Parathyroid adenoma (tissue), 2 donors: ENCODE measurements at regions not wholly inside any gene's neighbourhood (a gene's known extent, or its start where the extent isn't known, plus 50 kb on each side); places are given as distances from the start of the nearest gene placed in this dataset.

Source experiments
- H2AFZ ChIP-seq: fragments of 300-600 bp; sonication (generic); one replicate; pipeline ENCODE4 v1.7.0; 2017; ENCODE audit warnings: antibody characterized with exemption, mild to moderate bottlenecking
- H3K27ac ChIP-seq: fragments of 300-600 bp; sonication (generic); one replicate; pipeline ENCODE4 v1.7.0; 2017
- H3K27me3 ChIP-seq: fragments of 300-600 bp; sonication (generic); one replicate; pipeline ENCODE4 v1.7.0; 2017; ENCODE audit warnings: low read length; ENCODE audit not compliant: control insufficient read depth, insufficient read depth
- H3K36me3 ChIP-seq: fragments of 300-600 bp; sonication (generic); one replicate; pipeline ENCODE4 v1.7.0; 2017; ENCODE audit warnings: low read length; ENCODE audit not compliant: control insufficient read depth, insufficient read depth
- H3K4me1 ChIP-seq: fragments of 300-600 bp; sonication (generic); one replicate; pipeline ENCODE4 v1.7.0; 2017; ENCODE audit warnings: control low read depth
- H3K4me2 ChIP-seq: fragments of 300-600 bp; sonication (generic); one replicate; pipeline ENCODE4 v1.7.0; 2017; ENCODE audit warnings: low read length
- H3K4me3 ChIP-seq: fragments of 300-600 bp; sonication (generic); one replicate; pipeline ENCODE4 v1.7.0; 2017; ENCODE audit warnings: low read depth, low read length
- H3K79me2 ChIP-seq: fragments of 300-600 bp; sonication (generic); one replicate; pipeline ENCODE4 v1.7.0; 2017; ENCODE audit warnings: control low read depth
- H3K9ac ChIP-seq: fragments of 300-600 bp; sonication (generic); one replicate; pipeline ENCODE4 v1.7.0; 2017; ENCODE audit warnings: mild to moderate bottlenecking
- H3K9me3 ChIP-seq: fragments of 300-600 bp; sonication (generic); one replicate; pipeline ENCODE4 v1.7.0; 2017; ENCODE audit warnings: low read length; ENCODE audit not compliant: control insufficient read depth
- TF ChIP-seq, protein P1 (sequence below): fragments of 300-600 bp; sonication (generic); IDR thresholded peaks from one replicate; pipeline ENCODE4 v1.7.0; 2017; ENCODE audit warnings: antibody characterized with exemption, mild to moderate bottlenecking
- donor health status: primary hyperparathyroidism.

GRCh38 chr9:31697956-31698355 is 686.5 kb upstream of the ACO1 start:
- Histone ChIP-seq H3K79me2 (no peaks in the 10 kb centered on the region), H2AFZ (no peak overlapping the region), H3K4me2 (no peak overlapping the region), H3K9ac (no peak overlapping the region), H3K4me3 (no peak overlapping the region), H3K4me1 (no peaks in the 10 kb centered on the region), H3K9me3 (no peaks in the 10 kb centered on the region), H3K36me3 (no peaks in the 10 kb centered on the region), H3K27ac (no peak overlapping the region), H3K27me3 (no peaks in the 10 kb centered on the region)
- TF ChIP-seq, protein P1, sequence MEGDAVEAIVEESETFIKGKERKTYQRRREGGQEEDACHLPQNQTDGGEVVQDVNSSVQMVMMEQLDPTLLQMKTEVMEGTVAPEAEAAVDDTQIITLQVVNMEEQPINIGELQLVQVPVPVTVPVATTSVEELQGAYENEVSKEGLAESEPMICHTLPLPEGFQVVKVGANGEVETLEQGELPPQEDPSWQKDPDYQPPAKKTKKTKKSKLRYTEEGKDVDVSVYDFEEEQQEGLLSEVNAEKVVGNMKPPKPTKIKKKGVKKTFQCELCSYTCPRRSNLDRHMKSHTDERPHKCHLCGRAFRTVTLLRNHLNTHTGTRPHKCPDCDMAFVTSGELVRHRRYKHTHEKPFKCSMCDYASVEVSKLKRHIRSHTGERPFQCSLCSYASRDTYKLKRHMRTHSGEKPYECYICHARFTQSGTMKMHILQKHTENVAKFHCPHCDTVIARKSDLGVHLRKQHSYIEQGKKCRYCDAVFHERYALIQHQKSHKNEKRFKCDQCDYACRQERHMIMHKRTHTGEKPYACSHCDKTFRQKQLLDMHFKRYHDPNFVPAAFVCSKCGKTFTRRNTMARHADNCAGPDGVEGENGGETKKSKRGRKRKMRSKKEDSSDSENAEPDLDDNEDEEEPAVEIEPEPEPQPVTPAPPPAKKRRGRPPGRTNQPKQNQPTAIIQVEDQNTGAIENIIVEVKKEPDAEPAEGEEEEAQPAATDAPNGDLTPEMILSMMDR = no peak

DNA sequence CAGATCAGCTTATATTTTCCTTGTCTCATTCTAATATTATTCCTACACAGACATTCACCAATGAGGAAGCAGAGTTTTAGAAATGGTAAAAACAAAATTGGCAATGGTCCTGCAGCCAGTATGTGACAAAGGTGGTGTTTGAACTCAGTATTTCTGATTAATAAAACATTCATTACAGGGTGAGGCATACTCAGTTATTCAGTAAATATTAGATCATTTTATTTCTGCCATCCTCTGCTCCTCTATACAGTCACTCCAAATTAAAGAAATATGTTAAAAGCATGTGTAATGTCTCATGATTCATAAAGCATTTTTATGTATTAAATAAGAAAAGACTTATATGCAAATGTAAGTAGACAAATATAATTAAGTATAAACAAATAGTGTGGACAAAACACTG is 684.6 kb upstream of the ACO1 start:
- H3K4me3 ChIP-seq = no peak overlapping the region
- no peak overlapping the region for H3K4me2 ChIP-seq
- no peak overlapping the region for H3K9ac ChIP-seq
- no peaks in the 10 kb centered on the region for H3K4me1 ChIP-seq
- H2AFZ ChIP-seq = no peak overlapping the region
- no peaks in the 10 kb centered on the region for H3K27me3 ChIP-seq
- H3K79me2 ChIP-seq = no peaks in the 10 kb centered on the region
- H3K27ac ChIP-seq = no peak overlapping the region
- no peaks in the 10 kb centered on the region for H3K36me3 ChIP-seq
- TF ChIP-seq, protein P1 = no peak
- H3K9me3 ChIP-seq = no peaks in the 10 kb centered on the region

- no peaks in the 10 kb centered on the region for H3K79me2 ChIP-seq
- H3K4me3 ChIP-seq = no peak overlapping the region
- H3K4me2 ChIP-seq = no peak overlapping the region
- TF ChIP-seq, protein P1 = no peak
- H2AFZ ChIP-seq = no peak overlapping the region
- H3K27me3 ChIP-seq = no peaks in the 10 kb centered on the region
- H3K9ac ChIP-seq = no peak overlapping the region
- no peaks in the 10 kb centered on the region for H3K36me3 ChIP-seq
- H3K9me3 ChIP-seq = no peaks in the 10 kb centered on the region
- no peaks in the 10 kb centered on the region for H3K4me1 ChIP-seq
- H3K27ac ChIP-seq = no peak overlapping the region
Measured at GRCh38 chr9:31700252-31701045, 684.0 kb upstream of the ACO1 start.

- H3K4me2 ChIP-seq = no peak overlapping the region
- H3K9me3 ChIP-seq = no peaks in the 10 kb centered on the region
- TF ChIP-seq, protein P1 = no peak
- H3K4me3 ChIP-seq = no peak overlapping the region
- no peaks in the 10 kb centered on the region for H3K27me3 ChIP-seq
- no peaks in the 10 kb centered on the region for H3K79me2 ChIP-seq
- H3K9ac ChIP-seq = no peak overlapping the region
- H3K4me1 ChIP-seq = no peaks in the 10 kb centered on the region
- no peaks in the 10 kb centered on the region for H3K36me3 ChIP-seq
- no peak overlapping the region for H3K27ac ChIP-seq
- no peak overlapping the region for H2AFZ ChIP-seq
Measured at GRCh38 chr9:31702957-31703356, 681.5 kb upstream of the ACO1 start.

DNA sequence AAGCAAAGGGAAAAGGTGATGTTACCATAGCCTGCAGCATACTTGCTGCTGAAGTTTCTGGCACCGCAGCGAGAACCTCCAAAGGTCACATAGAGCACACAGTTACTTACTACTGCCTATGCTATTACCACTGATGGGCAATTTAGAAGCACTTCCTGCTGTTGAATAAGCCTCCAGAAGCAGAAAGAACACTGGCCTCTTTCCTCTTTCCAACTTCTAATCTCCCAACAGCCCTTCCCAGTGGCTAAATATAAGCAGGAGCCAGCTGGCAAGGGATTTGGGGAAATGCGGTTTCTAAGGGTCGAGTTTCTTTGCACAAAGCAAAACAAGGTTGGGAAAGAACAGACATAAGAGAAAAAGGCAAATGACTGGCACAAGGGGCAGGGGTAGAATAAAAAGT is 669.2 kb upstream of the ACO1 start:
- Histone ChIP-seq H3K4me2 (no peak overlapping the region), H3K27ac (no peak overlapping the region), H3K27me3 (no peaks in the 10 kb centered on the region), H3K9me3 (no peaks in the 10 kb centered on the region), H3K4me3 (no peak overlapping the region), H3K9ac (no peak overlapping the region), H3K79me2 (no peaks in the 10 kb centered on the region), H3K36me3 (no peaks in the 10 kb centered on the region), H3K4me1 (no peaks in the 10 kb centered on the region), H2AFZ (no peak overlapping the region)
- TF ChIP-seq, protein P1 = no peak
